Suprapubic skin (tissue), 4 donors: ENCODE measurements at regions not wholly inside any gene's neighbourhood (a gene's known extent, or its start where the extent isn't known, plus 50 kb on each side); places are given as distances from the start of the nearest gene placed in this dataset.

ENCODE experiments used
- DNase-seq, 2 donors: peaks; one replicate each; pipeline ENCODE4 v3.0.0-alpha.2; 2019; ENCODE audit warnings: low spot score in 2 of 2
- H3K27ac ChIP-seq: fragments of 200-600 bp; sonication (generic); one replicate; pipeline ENCODE4 v1.5.1; 2019
- H3K27me3 ChIP-seq: fragments of 200-600 bp; sonication (generic); one replicate; pipeline ENCODE4 v1.5.1; 2019
- H3K36me3 ChIP-seq: fragments of 200-600 bp; sonication (generic); one replicate; pipeline ENCODE4 v1.5.1; 2019
- H3K4me1 ChIP-seq: fragments of 200-600 bp; sonication (generic); one replicate; pipeline ENCODE4 v1.5.1; 2019
- H3K4me3 ChIP-seq: fragments of 200-600 bp; sonication (generic); one replicate; pipeline ENCODE4 v1.5.1; 2019; ENCODE audit warnings: mild to moderate bottlenecking
- H3K9me3 ChIP-seq: fragments of 200-600 bp; sonication (generic); one replicate; pipeline ENCODE4 v1.5.1; 2019
- EP300 ChIP-seq: sonication (generic); formaldehyde crosslinking; IDR thresholded peaks from one replicate; pipeline ENCODE4 v1.6.1; 2017; ENCODE audit warnings: antibody characterized with exemption
- POLR2A ChIP-seq, 2 donors: fragments of 450-650 bp; IDR thresholded peaks; one replicate each; pipeline ENCODE4 v1.6.1; 2017; ENCODE audit warnings: antibody characterized with exemption in 2 of 2, mild to moderate bottlenecking in 2 of 2, moderate library complexity in 2 of 2
- POLR2AphosphoS5 ChIP-seq, 3 donors: sonication (generic); formaldehyde crosslinking; IDR thresholded peaks; one replicate each; pipeline ENCODE4 v1.6.1; 2017; ENCODE audit warnings: antibody characterized with exemption in 3 of 3
- WGBS: methylation state at CpG from one replicate; pipeline ENCODE4 v1.1.5; 2018; 5-methylcytosine and 5-hydroxymethylcytosine counted together
- TF ChIP-seq, protein P1 (sequence below), 2 donors: fragments of 200-600 bp in 1 of 2; fragments of 450-650 bp in 1 of 2; sonication (generic) in 1 of 2; IDR thresholded peaks; one replicate each; pipeline ENCODE4 v1.5.1; 2016 to 2019; ENCODE audit warnings: antibody characterized with exemption in 2 of 2, mild to moderate bottlenecking in 1 of 2, moderate library complexity in 1 of 2

- Histone ChIP-seq H3K27me3 (no peaks in the 10 kb centered on the region), H3K27ac (no peak overlapping the region), H3K4me3 (no peak overlapping the region), H3K9me3 (no peaks in the 10 kb centered on the region), H3K4me1 (no peaks in the 10 kb centered on the region), H3K36me3 (no peaks in the 10 kb centered on the region)
- TF ChIP-seq POLR2AphosphoS5 (IDR thresholded peaks at IDR 0.05) (no peak), POLR2A (IDR thresholded peaks at IDR 0.05) (no peak), EP300 (no peak)
- TF ChIP-seq, protein P1, sequence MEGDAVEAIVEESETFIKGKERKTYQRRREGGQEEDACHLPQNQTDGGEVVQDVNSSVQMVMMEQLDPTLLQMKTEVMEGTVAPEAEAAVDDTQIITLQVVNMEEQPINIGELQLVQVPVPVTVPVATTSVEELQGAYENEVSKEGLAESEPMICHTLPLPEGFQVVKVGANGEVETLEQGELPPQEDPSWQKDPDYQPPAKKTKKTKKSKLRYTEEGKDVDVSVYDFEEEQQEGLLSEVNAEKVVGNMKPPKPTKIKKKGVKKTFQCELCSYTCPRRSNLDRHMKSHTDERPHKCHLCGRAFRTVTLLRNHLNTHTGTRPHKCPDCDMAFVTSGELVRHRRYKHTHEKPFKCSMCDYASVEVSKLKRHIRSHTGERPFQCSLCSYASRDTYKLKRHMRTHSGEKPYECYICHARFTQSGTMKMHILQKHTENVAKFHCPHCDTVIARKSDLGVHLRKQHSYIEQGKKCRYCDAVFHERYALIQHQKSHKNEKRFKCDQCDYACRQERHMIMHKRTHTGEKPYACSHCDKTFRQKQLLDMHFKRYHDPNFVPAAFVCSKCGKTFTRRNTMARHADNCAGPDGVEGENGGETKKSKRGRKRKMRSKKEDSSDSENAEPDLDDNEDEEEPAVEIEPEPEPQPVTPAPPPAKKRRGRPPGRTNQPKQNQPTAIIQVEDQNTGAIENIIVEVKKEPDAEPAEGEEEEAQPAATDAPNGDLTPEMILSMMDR (IDR thresholded peaks at IDR 0.05): no peak
- no peak for DNase-seq
- WGBS: 70% methylated on average over 3 of the region's 3 CpGs
These were observed 139.0 kb upstream of the ACTBL2 start for GRCh38 chr5:57621624-57622023.

GRCh38 chr5:57618767-57619381, 136.3 kb upstream of the ACTBL2 start:
- no peaks in the 10 kb centered on the region for H3K4me1 ChIP-seq
- H3K36me3 ChIP-seq: no peaks in the 10 kb centered on the region
- TF ChIP-seq POLR2A (IDR thresholded peaks at IDR 0.05): no peak
- no peak for TF ChIP-seq POLR2AphosphoS5 (IDR thresholded peaks at IDR 0.05)
- no peak for TF ChIP-seq EP300
- 91% methylated on average over 4 of the region's 4 CpGs for WGBS
- no peak overlapping the region for H3K4me3 ChIP-seq
- no peaks in the 10 kb centered on the region for H3K9me3 ChIP-seq
- H3K27ac ChIP-seq: no peak overlapping the region
- no peak for DNase-seq
- no peaks in the 10 kb centered on the region for H3K27me3 ChIP-seq

- no peak for DNase-seq
- TF ChIP-seq, protein P1 (IDR thresholded peaks at IDR 0.05): no peak
- TF ChIP-seq POLR2A (IDR thresholded peaks at IDR 0.05) (no peak), EP300 (no peak), POLR2AphosphoS5 (IDR thresholded peaks at IDR 0.05) (no peak)
These were observed 131.1 kb upstream of the ACTBL2 start for GRCh38 chr5:57613741-57614140.

DNA sequence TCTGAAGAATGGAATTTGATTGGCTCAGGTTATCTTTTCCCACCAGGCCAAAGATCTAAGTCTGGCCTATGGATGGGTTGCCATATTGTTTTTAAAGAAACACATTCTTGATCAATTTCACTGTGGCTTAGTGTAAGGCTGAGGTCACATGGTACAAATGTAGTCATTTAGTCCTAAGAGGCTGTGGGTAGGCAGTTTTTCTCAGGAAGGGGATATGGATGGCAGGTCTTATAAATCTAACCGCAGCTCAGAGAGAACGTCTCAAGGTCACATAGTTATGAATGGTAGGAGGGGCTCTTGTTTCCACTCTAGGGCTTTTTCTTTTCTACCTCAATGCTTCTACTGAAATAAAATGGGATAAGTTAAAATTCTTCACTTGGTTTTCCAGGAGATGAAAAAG, 128.6 kb upstream of the ACTBL2 start:
- TF ChIP-seq POLR2A (IDR thresholded peaks at IDR 0.05) (no peak), POLR2AphosphoS5 (IDR thresholded peaks at IDR 0.05) (no peak), EP300 (no peak)
- TF ChIP-seq, protein P1 (IDR thresholded peaks at IDR 0.05): no peak
- H3K27me3 ChIP-seq: no peaks in the 10 kb centered on the region
- WGBS: 84% methylated on average over 2 of the region's 2 CpGs
- H3K27ac ChIP-seq: no peak overlapping the region
- no peaks in the 10 kb centered on the region for H3K36me3 ChIP-seq
- no peaks in the 10 kb centered on the region for H3K9me3 ChIP-seq
- no peak overlapping the region for H3K4me3 ChIP-seq
- no peaks in the 10 kb centered on the region for H3K4me1 ChIP-seq
- DNase-seq: no peak

More at GRCh38 chr5:57613741-57614140, 131.1 kb upstream of the ACTBL2 start:
- H3K4me1 ChIP-seq: no peaks in the 10 kb centered on the region
- H3K27ac ChIP-seq: no peak overlapping the region
- H3K36me3 ChIP-seq: no peaks in the 10 kb centered on the region
- no peaks in the 10 kb centered on the region for H3K9me3 ChIP-seq
- no peaks in the 10 kb centered on the region for H3K27me3 ChIP-seq
- H3K4me3 ChIP-seq: no peak overlapping the region

DNA sequence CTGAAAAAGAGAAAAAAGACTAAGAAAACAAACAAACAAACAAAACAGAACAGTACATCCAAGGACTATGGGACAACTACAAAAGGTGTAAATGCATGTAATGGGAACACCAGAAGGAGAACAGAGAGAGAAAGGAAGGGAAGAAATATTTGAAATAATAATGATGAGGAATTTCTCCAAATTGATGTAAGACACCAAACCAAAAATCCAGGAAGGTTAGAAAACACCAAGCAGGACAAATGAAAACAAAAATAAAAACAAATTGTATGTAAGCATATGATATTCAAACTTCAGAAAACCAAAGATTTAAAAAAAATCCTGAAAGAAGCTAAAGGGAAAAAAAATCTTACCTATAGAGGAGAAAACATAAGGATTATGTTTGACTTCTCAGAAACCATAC, 125.9 kb upstream of the ACTBL2 start:
- Histone ChIP-seq H3K27ac (no peak overlapping the region), H3K4me3 (no peak overlapping the region), H3K27me3 (no peaks in the 10 kb centered on the region), H3K9me3 (no peaks in the 10 kb centered on the region), H3K4me1 (no peaks in the 10 kb centered on the region), H3K36me3 (no peaks in the 10 kb centered on the region)
- no peak for DNase-seq
- no peak for TF ChIP-seq POLR2AphosphoS5 (IDR thresholded peaks at IDR 0.05)
- TF ChIP-seq, protein P1 (IDR thresholded peaks at IDR 0.05): no peak
- no peak for TF ChIP-seq POLR2A (IDR thresholded peaks at IDR 0.05)
- TF ChIP-seq EP300: no peak

DNA sequence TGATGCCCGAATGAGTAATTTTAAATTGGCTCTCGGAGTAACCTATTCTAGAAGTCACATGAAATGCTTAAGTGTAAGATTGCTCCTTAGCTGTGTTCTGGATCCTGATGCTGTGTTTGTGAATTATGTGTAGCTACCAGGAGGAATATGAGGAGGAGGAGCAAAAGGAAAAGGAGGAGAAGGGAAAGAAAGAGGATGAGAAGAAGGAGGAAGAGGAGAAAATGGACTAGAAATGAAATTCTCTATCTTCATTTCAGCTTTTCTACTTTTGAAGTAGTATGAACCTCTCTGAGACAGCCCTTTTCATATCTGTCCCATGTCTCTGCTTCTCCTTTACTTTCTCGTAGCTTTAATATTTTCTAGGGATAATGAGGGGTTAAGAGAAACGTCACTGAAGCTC, 119.4 kb upstream of the ACTBL2 start:
- DNase-seq: no peak
- Histone ChIP-seq H3K4me1 (no peaks in the 10 kb centered on the region), H3K27me3 (no peaks in the 10 kb centered on the region), H3K4me3 (no peak overlapping the region), H3K27ac (no peak overlapping the region), H3K9me3 (no peaks in the 10 kb centered on the region), H3K36me3 (no peaks in the 10 kb centered on the region)
- TF ChIP-seq POLR2AphosphoS5 (IDR thresholded peaks at IDR 0.05) (no peak), POLR2A (IDR thresholded peaks at IDR 0.05) (no peak), EP300 (no peak)
- TF ChIP-seq, protein P1 (IDR thresholded peaks at IDR 0.05): no peak
- 74% methylated on average over 4 of the region's 4 CpGs for WGBS
